HEK293 (cell line): ENCODE measurements at regions not wholly inside any gene's neighbourhood (a gene's known extent, or its start where the extent isn't known, plus 50 kb on each side); places are given as distances from the start of the nearest gene placed in this dataset.

Experiments
- CTCF ChIA-PET: fragments of 350-600 bp; formaldehyde crosslinking; extraction: SDS; loops from one replicate; lab custom pipeline; 2021; ENCODE audit warnings: antibody characterized with exemption; lab: Yijun Ruan, JAX
- POLR2A ChIA-PET: fragments of 300-600 bp; formaldehyde crosslinking; extraction: SDS; loops from one replicate; lab custom pipeline; 2020; ENCODE audit warnings: antibody characterized with exemption, inconsistent platforms; lab: Yijun Ruan, JAX
- H3K27ac ChIP-seq: fragments of 200-500 bp; sonication (Bioruptor generic); 2 replicates; pipeline ENCODE4 v1.5.1; 2014; ENCODE audit warnings: low read depth, low read length, control low read depth, inconsistent platforms; ENCODE audit errors: extremely low read depth
- H3K36me3 ChIP-seq, 2 experiments: fragments of 200-500 bp in 1 of 2; sonication (Bioruptor generic) in 1 of 2; 1 replicate in 1 of 2; 2 replicates in 1 of 2; pipeline ENCODE4 v1.5.1; 2014 to 2017; ENCODE audit warnings: inconsistent platforms in 2 of 2, low read length in 2 of 2; ENCODE audit not compliant: control insufficient read depth in 2 of 2, insufficient read depth in 1 of 2
- H3K4me1 ChIP-seq: fragments of 200-500 bp; sonication (Bioruptor generic); 2 replicates; pipeline ENCODE4 v1.5.1; 2014; ENCODE audit warnings: mild to moderate bottlenecking, low read length, inconsistent platforms; ENCODE audit not compliant: control insufficient read depth, insufficient read depth
- H3K4me3 ChIP-seq: 2 replicates; pipeline ENCODE4 v1.5.1; 2011; ENCODE audit warnings: low read depth, mild to moderate bottlenecking, control low read depth, low read length, moderate library complexity
- H3K9me3 ChIP-seq: fragments of 200-500 bp; sonication (Bioruptor generic); 2 replicates; pipeline ENCODE4 v1.5.1; 2014; ENCODE audit warnings: low read depth, low read length, inconsistent platforms; ENCODE audit not compliant: control insufficient read depth, insufficient read depth
- BCL11A ChIP-seq: fragments of 450-650 bp; formaldehyde crosslinking; IDR thresholded peaks from 2 replicates; pipeline ENCODE4 v1.5.1; 2016; ENCODE audit warnings: low read depth, missing biosample characterization, missing genetic modification characterization
- BCL11B ChIP-seq: fragments of 450-650 bp; formaldehyde crosslinking; IDR thresholded peaks from 2 replicates; pipeline ENCODE4 v1.5.1; 2016; ENCODE audit warnings: low read depth, missing biosample characterization, missing genetic modification characterization
- KLF7 ChIP-seq: fragments of 450-650 bp; formaldehyde crosslinking; IDR thresholded peaks from 2 replicates; pipeline ENCODE4 v1.5.1; 2016; ENCODE audit warnings: missing biosample characterization, missing genetic modification characterization, borderline replicate concordance
- KLF8 ChIP-seq: fragments of 450-650 bp; formaldehyde crosslinking; IDR thresholded peaks from 2 replicates; pipeline ENCODE4 v1.5.1; 2016; ENCODE audit warnings: missing biosample characterization, missing genetic modification characterization
- SCRT2 ChIP-seq: fragments of 450-650 bp; formaldehyde crosslinking; IDR thresholded peaks from 2 replicates; pipeline ENCODE4 v1.5.1; 2016; ENCODE audit warnings: missing biosample characterization, missing genetic modification characterization
- SP2 ChIP-seq: fragments of 450-650 bp; formaldehyde crosslinking; IDR thresholded peaks from 2 replicates; pipeline ENCODE4 v1.5.1; 2016; ENCODE audit warnings: missing biosample characterization, missing genetic modification characterization
- WT1 ChIP-seq: fragments of 450-650 bp; formaldehyde crosslinking; IDR thresholded peaks from 2 replicates; pipeline ENCODE4 v1.5.1; 2016; ENCODE audit warnings: missing biosample characterization, missing genetic modification characterization
- YY2 ChIP-seq: fragments of 450-650 bp; formaldehyde crosslinking; IDR thresholded peaks from 2 replicates; pipeline ENCODE4 v1.5.1; 2016; ENCODE audit warnings: missing biosample characterization, missing genetic modification characterization
- ZBTB48 ChIP-seq: fragments of 450-650 bp; formaldehyde crosslinking; IDR thresholded peaks from 2 replicates; pipeline ENCODE4 v1.5.1; 2016; ENCODE audit warnings: missing biosample characterization, missing genetic modification characterization
- ZFP41 ChIP-seq: fragments of 450-650 bp; formaldehyde crosslinking; IDR thresholded peaks from 2 replicates; pipeline ENCODE4 v1.5.1; 2016; ENCODE audit warnings: missing biosample characterization, missing genetic modification characterization, borderline replicate concordance
- ZIC2 ChIP-seq: fragments of 450-650 bp; formaldehyde crosslinking; IDR thresholded peaks from 2 replicates; pipeline ENCODE4 v1.5.1; 2016; ENCODE audit warnings: missing biosample characterization, missing genetic modification characterization
- ZNF121 ChIP-seq: fragments of 450-650 bp; formaldehyde crosslinking; IDR thresholded peaks from 2 replicates; pipeline ENCODE4 v1.5.1; 2016; ENCODE audit warnings: missing biosample characterization, missing genetic modification characterization
- ZNF155 ChIP-seq: fragments of 450-650 bp; formaldehyde crosslinking; IDR thresholded peaks from 2 replicates; pipeline ENCODE4 v1.5.1; 2016; ENCODE audit warnings: missing biosample characterization, missing genetic modification characterization
- ZNF169 ChIP-seq: fragments of 450-650 bp; formaldehyde crosslinking; IDR thresholded peaks from 2 replicates; pipeline ENCODE4 v1.5.1; 2016; ENCODE audit warnings: missing biosample characterization, missing genetic modification characterization
- ZNF174 ChIP-seq: fragments of 450-650 bp; formaldehyde crosslinking; IDR thresholded peaks from 2 replicates; pipeline ENCODE4 v1.5.0; 2017; ENCODE audit warnings: missing biosample characterization, mild to moderate bottlenecking, missing genetic modification characterization
- ZNF239 ChIP-seq: fragments of 450-650 bp; formaldehyde crosslinking; IDR thresholded peaks from 2 replicates; pipeline ENCODE4 v1.5.1; 2016; ENCODE audit warnings: missing biosample characterization, missing genetic modification characterization
- ZNF37A ChIP-seq: fragments of 450-650 bp; IDR thresholded peaks from 2 replicates; pipeline ENCODE4 v1.5.1; 2018; ENCODE audit warnings: missing biosample characterization, missing genetic modification characterization
- ZNF621 ChIP-seq: fragments of 450-650 bp; formaldehyde crosslinking; IDR thresholded peaks from 2 replicates; pipeline ENCODE4 v1.5.1; 2017; ENCODE audit warnings: missing biosample characterization, missing genetic modification characterization
- ZNF664 ChIP-seq: fragments of 450-650 bp; formaldehyde crosslinking; IDR thresholded peaks from 2 replicates; pipeline ENCODE4 v1.5.1; 2016; ENCODE audit warnings: missing biosample characterization, missing genetic modification characterization
- ZNF768 ChIP-seq: fragments of 450-650 bp; formaldehyde crosslinking; IDR thresholded peaks from 2 replicates; pipeline ENCODE4 v1.5.1; 2018; ENCODE audit warnings: missing biosample characterization, mild to moderate bottlenecking, missing genetic modification characterization
- ZNF776 ChIP-seq: fragments of 450-650 bp; formaldehyde crosslinking; IDR thresholded peaks from 2 replicates; pipeline ENCODE4 v1.5.0; 2017; ENCODE audit warnings: missing biosample characterization, missing genetic modification characterization, borderline replicate concordance
- ZNF777 ChIP-seq: fragments of 450-650 bp; formaldehyde crosslinking; IDR thresholded peaks from 2 replicates; pipeline ENCODE4 v1.5.1; 2017; ENCODE audit warnings: missing biosample characterization, missing genetic modification characterization, borderline replicate concordance
- ZNF830 ChIP-seq: fragments of 450-650 bp; IDR thresholded peaks from 2 replicates; pipeline ENCODE4 v1.5.0; 2018; ENCODE audit warnings: missing biosample characterization, missing genetic modification characterization, low read depth, mild to moderate bottlenecking, moderate library complexity
- ZSCAN16 ChIP-seq: fragments of 450-650 bp; formaldehyde crosslinking; IDR thresholded peaks from 2 replicates; pipeline ENCODE4 v1.5.1; 2016; ENCODE audit warnings: missing biosample characterization, missing genetic modification characterization
- ZXDB ChIP-seq: fragments of 450-650 bp; formaldehyde crosslinking; IDR thresholded peaks from 2 replicates; pipeline ENCODE4 v1.5.1; 2016; ENCODE audit warnings: missing biosample characterization, missing genetic modification characterization
- TF ChIP-seq, protein P1 (sequence below): fragments of 450-650 bp; IDR thresholded peaks from 2 replicates; pipeline ENCODE4 v1.5.1; 2018; ENCODE audit warnings: missing biosample characterization, missing genetic modification characterization
- TF ChIP-seq, protein P2 (sequence below): fragments of 450-650 bp; formaldehyde crosslinking; IDR thresholded peaks from 2 replicates; pipeline ENCODE4 v1.5.1; 2016; ENCODE audit warnings: missing biosample characterization, missing genetic modification characterization
- TF ChIP-seq, protein P3 (sequence below): fragments of 450-650 bp; formaldehyde crosslinking; IDR thresholded peaks from 2 replicates; pipeline ENCODE4 v1.5.1; 2017; ENCODE audit warnings: missing biosample characterization, mild to moderate bottlenecking, missing genetic modification characterization, moderate library complexity
- TF ChIP-seq, protein P4 (sequence below): fragments of 450-650 bp; formaldehyde crosslinking; IDR thresholded peaks from 2 replicates; pipeline ENCODE4 v1.5.1; 2017; ENCODE audit warnings: missing biosample characterization, missing genetic modification characterization
- TF ChIP-seq, protein P5 (sequence below): fragments of 450-650 bp; formaldehyde crosslinking; IDR thresholded peaks from 2 replicates; pipeline ENCODE4 v1.5.1; 2016; ENCODE audit warnings: missing biosample characterization, missing genetic modification characterization

DNA sequence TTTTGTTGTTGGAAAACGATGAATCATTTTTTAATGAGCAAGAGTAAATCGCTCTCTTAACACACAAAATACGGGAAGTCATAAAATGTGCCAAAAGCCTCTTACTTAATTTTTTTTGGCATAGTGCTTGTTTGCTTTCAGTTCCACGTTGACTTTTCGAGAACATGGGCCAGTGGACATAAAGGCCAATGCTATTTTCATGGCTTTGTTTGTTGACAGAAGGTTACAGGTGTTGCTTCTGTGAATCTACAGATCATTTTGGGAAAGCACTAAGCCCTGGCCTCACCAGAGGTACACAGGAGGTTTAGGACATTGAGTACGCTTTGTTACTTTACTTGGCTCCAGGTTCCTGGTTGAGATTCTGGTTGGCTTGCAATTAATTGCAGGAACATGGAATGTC, 199.4 kb upstream of the HMCN1 start:
- Histone ChIP-seq H3K4me1 (no peaks in the 10 kb centered on the region), H3K4me3 (no peak overlapping the region), H3K36me3 (no peaks in the 10 kb centered on the region), H3K9me3 (no peaks in the 10 kb centered on the region), H3K27ac (no peak overlapping the region)
- ChIA-PET POLR2A (no interaction called here), CTCF (no interaction called here)
- TF ChIP-seq ZIC2 (no peak), SCRT2 (tag by site-specific recombination) (peak; percentile 40; the same call in 1 of the 2 replicates)

DNA sequence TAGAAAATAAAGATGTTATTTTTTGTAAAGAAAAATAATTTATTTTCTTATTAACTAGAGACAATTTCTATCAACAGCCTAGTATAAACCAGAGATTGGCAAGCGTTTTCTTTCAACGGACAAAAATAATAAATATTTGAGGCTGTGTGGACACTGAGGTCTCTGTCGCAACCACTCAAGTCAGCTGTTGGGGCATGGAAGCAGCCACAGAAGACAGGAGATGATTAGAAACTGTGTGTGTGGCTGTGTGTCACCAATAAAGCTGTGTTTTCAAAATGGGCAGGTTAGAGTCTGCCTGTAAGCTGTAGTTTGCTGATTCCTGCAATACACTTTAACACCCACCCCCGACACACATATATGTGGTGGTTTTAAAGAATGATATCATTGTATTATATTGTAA, 200.6 kb upstream of the HMCN1 start:
- POLR2A ChIA-PET, result no interaction called here
- CTCF ChIA-PET, result no interaction called here
- H3K9me3 ChIP-seq, result no peaks in the 10 kb centered on the region
- no peaks in the 10 kb centered on the region for H3K4me1 ChIP-seq
- TF ChIP-seq ZXDB (tag by site-specific recombination), result no peak
- TF ChIP-seq YY2, result no peak
- TF ChIP-seq ZNF155 (tag by site-specific recombination), result no peak
- no peak for TF ChIP-seq ZSCAN16 (tag by site-specific recombination)
- no peak for TF ChIP-seq ZNF776 (tag by site-specific recombination)
- no peak for TF ChIP-seq KLF8 (tag by site-specific recombination)
- TF ChIP-seq ZNF169, result no peak
- TF ChIP-seq, protein P1, sequence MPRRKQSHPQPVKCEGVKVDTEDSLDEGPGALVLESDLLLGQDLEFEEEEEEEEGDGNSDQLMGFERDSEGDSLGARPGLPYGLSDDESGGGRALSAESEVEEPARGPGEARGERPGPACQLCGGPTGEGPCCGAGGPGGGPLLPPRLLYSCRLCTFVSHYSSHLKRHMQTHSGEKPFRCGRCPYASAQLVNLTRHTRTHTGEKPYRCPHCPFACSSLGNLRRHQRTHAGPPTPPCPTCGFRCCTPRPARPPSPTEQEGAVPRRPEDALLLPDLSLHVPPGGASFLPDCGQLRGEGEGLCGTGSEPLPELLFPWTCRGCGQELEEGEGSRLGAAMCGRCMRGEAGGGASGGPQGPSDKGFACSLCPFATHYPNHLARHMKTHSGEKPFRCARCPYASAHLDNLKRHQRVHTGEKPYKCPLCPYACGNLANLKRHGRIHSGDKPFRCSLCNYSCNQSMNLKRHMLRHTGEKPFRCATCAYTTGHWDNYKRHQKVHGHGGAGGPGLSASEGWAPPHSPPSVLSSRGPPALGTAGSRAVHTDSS (tag by site-specific recombination), result no peak
- no peak for TF ChIP-seq KLF7 (tag by site-specific recombination)
- TF ChIP-seq, protein P2, sequence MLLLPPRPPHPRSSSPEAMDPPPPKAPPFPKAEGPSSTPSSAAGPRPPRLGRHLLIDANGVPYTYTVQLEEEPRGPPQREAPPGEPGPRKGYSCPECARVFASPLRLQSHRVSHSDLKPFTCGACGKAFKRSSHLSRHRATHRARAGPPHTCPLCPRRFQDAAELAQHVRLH (tag by site-specific recombination), result no peak
- H3K36me3 ChIP-seq, result no peaks in the 10 kb centered on the region
- no peak overlapping the region for H3K4me3 ChIP-seq
- H3K27ac ChIP-seq, result no peak overlapping the region

DNA sequence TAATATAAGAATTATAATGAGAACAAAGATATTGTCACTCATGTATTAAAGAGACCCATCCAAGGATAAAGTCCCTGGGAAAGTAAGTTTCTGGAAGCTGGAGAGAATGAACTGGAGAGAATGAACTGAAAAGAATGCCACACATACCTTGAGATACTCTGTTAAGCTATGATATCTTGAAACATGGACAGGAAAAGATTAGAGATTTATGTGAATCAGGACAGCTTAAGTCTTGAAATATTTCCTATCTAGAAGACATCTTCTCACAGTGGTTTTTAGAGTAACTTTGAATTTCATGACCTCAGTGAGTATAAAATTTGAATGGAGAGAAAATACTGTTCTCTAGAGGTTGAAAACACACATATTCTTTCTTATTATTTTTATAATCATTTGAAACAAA, 201.3 kb upstream of the HMCN1 start:
- Histone ChIP-seq H3K27ac (no peak overlapping the region), H3K4me1 (no peaks in the 10 kb centered on the region), H3K9me3 (no peaks in the 10 kb centered on the region), H3K4me3 (no peak overlapping the region), H3K36me3 (no peaks in the 10 kb centered on the region)
- ChIA-PET POLR2A (no interaction called here), CTCF (interaction anchor here (0.6 to 0.9 kb wide), 2 partner anchors 39 to 120 kb away, joined by 3 to 5 read pairs; no protein-coding TSS in a partner anchor)
- TF ChIP-seq BCL11A (tag by site-specific recombination), result no peak
- TF ChIP-seq, protein P3, sequence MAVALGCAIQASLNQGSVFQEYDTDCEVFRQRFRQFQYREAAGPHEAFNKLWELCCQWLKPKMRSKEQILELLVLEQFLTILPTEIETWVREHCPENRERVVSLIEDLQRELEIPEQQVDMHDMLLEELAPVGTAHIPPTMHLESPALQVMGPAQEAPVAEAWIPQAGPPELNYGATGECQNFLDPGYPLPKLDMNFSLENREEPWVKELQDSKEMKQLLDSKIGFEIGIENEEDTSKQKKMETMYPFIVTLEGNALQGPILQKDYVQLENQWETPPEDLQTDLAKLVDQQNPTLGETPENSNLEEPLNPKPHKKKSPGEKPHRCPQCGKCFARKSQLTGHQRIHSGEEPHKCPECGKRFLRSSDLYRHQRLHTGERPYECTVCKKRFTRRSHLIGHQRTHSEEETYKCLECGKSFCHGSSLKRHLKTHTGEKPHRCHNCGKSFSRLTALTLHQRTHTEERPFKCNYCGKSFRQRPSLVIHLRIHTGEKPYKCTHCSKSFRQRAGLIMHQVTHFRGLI (tag by site-specific recombination), result no peak
- TF ChIP-seq WT1, result no peak
- TF ChIP-seq ZNF768 (tag by site-specific recombination), result no peak
- no peak for TF ChIP-seq ZNF174 (tag by site-specific recombination)
- no peak for TF ChIP-seq ZNF664 (tag by site-specific recombination)
- no peak for TF ChIP-seq ZNF37A (tag by site-specific recombination)
- no peak for TF ChIP-seq ZFP41 (tag by site-specific recombination)
- TF ChIP-seq, protein P4, sequence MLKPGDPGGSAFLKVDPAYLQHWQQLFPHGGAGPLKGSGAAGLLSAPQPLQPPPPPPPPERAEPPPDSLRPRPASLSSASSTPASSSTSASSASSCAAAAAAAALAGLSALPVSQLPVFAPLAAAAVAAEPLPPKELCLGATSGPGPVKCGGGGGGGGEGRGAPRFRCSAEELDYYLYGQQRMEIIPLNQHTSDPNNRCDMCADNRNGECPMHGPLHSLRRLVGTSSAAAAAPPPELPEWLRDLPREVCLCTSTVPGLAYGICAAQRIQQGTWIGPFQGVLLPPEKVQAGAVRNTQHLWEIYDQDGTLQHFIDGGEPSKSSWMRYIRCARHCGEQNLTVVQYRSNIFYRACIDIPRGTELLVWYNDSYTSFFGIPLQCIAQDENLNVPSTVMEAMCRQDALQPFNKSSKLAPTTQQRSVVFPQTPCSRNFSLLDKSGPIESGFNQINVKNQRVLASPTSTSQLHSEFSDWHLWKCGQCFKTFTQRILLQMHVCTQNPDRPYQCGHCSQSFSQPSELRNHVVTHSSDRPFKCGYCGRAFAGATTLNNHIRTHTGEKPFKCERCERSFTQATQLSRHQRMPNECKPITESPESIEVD (tag by site-specific recombination), result no peak
- TF ChIP-seq SP2 (tag by site-specific recombination), result no peak
- TF ChIP-seq ZNF777 (tag by site-specific recombination), result no peak
- no peak for TF ChIP-seq BCL11B (tag by site-specific recombination)
- TF ChIP-seq ZNF121 (tag by site-specific recombination), result no peak
- no peak for TF ChIP-seq ZNF239
- TF ChIP-seq ZNF830 (tag by site-specific recombination), result no peak
- TF ChIP-seq ZNF621 (tag by site-specific recombination), result no peak
- no peak for TF ChIP-seq ZBTB48
- TF ChIP-seq, protein P5, sequence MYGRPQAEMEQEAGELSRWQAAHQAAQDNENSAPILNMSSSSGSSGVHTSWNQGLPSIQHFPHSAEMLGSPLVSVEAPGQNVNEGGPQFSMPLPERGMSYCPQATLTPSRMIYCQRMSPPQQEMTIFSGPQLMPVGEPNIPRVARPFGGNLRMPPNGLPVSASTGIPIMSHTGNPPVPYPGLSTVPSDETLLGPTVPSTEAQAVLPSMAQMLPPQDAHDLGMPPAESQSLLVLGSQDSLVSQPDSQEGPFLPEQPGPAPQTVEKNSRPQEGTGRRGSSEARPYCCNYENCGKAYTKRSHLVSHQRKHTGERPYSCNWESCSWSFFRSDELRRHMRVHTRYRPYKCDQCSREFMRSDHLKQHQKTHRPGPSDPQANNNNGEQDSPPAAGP (tag by site-specific recombination), result no peak
